PC-9 (cell line): ENCODE measurements at regions not wholly inside any gene's neighbourhood (a gene's known extent, or its start where the extent isn't known, plus 50 kb on each side); places are given as distances from the start of the nearest gene placed in this dataset.

Experiments
- BruUV-seq: library from RNA; stranded (reverse); fragments of 400-500 nt; replicated peaks from 2 replicates; lab custom pipeline; 2021; lab: Mats Ljungman, UMichigan
- CTCF ChIA-PET: fragments of 300-600 bp; sonication (Branson Sonifier 250); formaldehyde crosslinking; loops from one replicate; lab custom pipeline; 2022; ENCODE audit warnings: antibody characterized with exemption; lab: Charles Lee
- POLR2A ChIA-PET: fragments of 300-600 bp; sonication (Branson Sonifier 250); formaldehyde crosslinking; loops from one replicate; lab custom pipeline; 2022; ENCODE audit warnings: antibody characterized with exemption; ENCODE audit not compliant: unreplicated experiment; lab: Charles Lee
- DNase-seq, 2 experiments: peaks; one replicate each; pipeline versions ENCODE4 v3.0.0 to v3.0.0-alpha.2; 2015 to 2022; ENCODE audit warnings: mixed read lengths in 1 of 2
- H2AFZ ChIP-seq: fragments of 200-600 bp; sonication (generic); 2 replicates; pipeline ENCODE4 v1.8.1; 2017; ENCODE audit warnings: antibody characterized with exemption
- H3F3A ChIP-seq: fragments of 200-600 bp; sonication (generic); 2 replicates; pipeline ENCODE4 v1.8.1; 2017; ENCODE audit warnings: antibody characterized with exemption, mild to moderate bottlenecking, low read depth; ENCODE audit not compliant: insufficient read depth
- H3K27ac ChIP-seq: fragments of 200-600 bp; sonication (generic); 2 replicates; pipeline ENCODE4 v1.6.1; 2016; ENCODE audit warnings: mixed run types
- H3K27me3 ChIP-seq: fragments of 200-600 bp; sonication (generic); 2 replicates; pipeline ENCODE4 v1.6.1; 2016; ENCODE audit warnings: low read depth, mixed run types; ENCODE audit not compliant: insufficient read depth
- H3K36me3 ChIP-seq: fragments of 200-600 bp; sonication (generic); 2 replicates; pipeline ENCODE4 v1.6.1; 2016; ENCODE audit warnings: low read depth, mixed run types
- H3K4me1 ChIP-seq: fragments of 200-600 bp; sonication (generic); replicated peaks from 2 replicates; pipeline ENCODE4 v1.6.1; 2016; ENCODE audit warnings: mixed run types; ENCODE audit not compliant: insufficient read depth
- H3K4me2 ChIP-seq: fragments of 200-600 bp; sonication (generic); 2 replicates; pipeline ENCODE4 v1.6.1; 2017; ENCODE audit warnings: mixed run types
- H3K4me3 ChIP-seq: fragments of 200-600 bp; sonication (generic); 2 replicates; pipeline ENCODE4 v1.6.1; 2016; ENCODE audit warnings: mixed run types
- H3K79me2 ChIP-seq: fragments of 200-600 bp; sonication (generic); 2 replicates; pipeline ENCODE4 v1.6.1; 2017; ENCODE audit warnings: low read depth, mixed run types
- H3K9me2 ChIP-seq: fragments of 200-600 bp; sonication (generic); 2 replicates; pipeline ENCODE4 v1.8.1; 2017; ENCODE audit warnings: mild to moderate bottlenecking; ENCODE audit not compliant: insufficient read depth
- H3K9me3 ChIP-seq: fragments of 200-600 bp; sonication (generic); 2 replicates; pipeline ENCODE4 v1.8.1; 2016; ENCODE audit warnings: low read depth; ENCODE audit not compliant: insufficient read depth
- H4K20me1 ChIP-seq: fragments of 200-600 bp; sonication (generic); 2 replicates; pipeline ENCODE4 v1.8.1; 2017; ENCODE audit not compliant: insufficient read depth
- EZH2 ChIP-seq: fragments of 200-600 bp; sonication (generic); IDR thresholded peaks from 2 replicates; pipeline ENCODE4 v1.8.0; 2017; ENCODE audit warnings: antibody characterized with exemption, low read depth
- intact Hi-C: fragments of 100-400 bp; cut with micrococcal nuclease; formaldehyde crosslinking; loops from one replicate; pipeline ENCODE4 v1.10.0; 2022; ENCODE audit not compliant: unreplicated experiment
- TF ChIP-seq, protein P1 (sequence below): fragments of 200-600 bp; sonication (generic); conservative IDR thresholded peaks from 2 replicates; pipeline ENCODE4 v1.6.1; 2017; ENCODE audit warnings: mixed run types, antibody characterized with exemption, mild to moderate bottlenecking, moderate library complexity

DNA sequence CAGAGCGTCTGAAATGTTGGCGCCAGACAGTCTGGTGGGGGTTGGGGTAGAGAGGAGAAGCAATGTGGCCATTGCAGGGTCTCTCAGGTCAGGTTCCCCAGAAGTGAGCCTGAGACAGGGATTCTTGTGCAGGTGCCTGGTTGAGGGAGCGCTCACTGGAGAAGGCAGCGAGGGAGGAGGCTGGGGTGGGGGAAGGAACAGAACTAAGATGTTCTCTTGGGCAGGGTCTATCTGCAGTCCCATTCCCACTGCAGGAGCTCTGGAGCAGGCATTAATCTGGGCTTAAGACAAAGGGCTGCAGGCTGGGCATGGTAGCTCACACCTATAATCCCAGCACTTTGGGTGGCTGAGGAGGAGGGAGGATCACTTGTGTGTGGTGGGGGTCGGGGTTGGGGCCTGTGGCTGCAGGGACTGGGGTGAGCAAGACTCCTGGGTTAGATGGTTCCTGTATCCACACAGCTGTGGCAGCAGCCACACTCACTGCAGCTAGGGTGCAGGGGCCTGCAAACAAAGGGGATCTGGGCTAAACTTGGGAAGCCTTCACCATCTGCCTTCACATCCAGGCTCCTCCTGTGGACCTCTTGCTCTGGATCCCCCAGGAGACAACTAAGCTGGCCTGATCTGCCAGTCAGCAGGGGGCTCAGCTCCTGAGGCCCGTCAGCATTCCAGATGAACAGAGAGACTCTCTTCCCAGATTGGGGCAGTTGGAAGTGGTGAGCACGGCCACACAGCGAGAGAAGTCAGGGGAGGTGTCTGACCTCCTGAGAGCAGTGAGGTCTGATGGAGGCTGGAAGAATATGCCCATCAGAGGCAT, 172.5 kb downstream of the ABHD5 start:
- intact Hi-C loops: no loop called here
- no peaks in the 10 kb centered on the region for H3K36me3 ChIP-seq
- no peak overlapping the region for H2AFZ ChIP-seq
- H3F3A ChIP-seq: peaks cover 33% of the 10 kb centered on the region
- no peak overlapping the region for H3K27ac ChIP-seq
- no peaks in the 10 kb centered on the region for H3K27me3 ChIP-seq
- H3K79me2 ChIP-seq: no peaks in the 10 kb centered on the region
- H3K4me3 ChIP-seq: no peak overlapping the region
- peaks cover 40% of the 10 kb centered on the region for H3K4me1 ChIP-seq
- ChIA-PET POLR2A (no interaction called here), CTCF (no interaction called here)
- H3K9me2 ChIP-seq: no peaks in the 10 kb centered on the region
- no peak overlapping the region for H3K4me2 ChIP-seq
- no peaks in the 10 kb centered on the region for H3K9me3 ChIP-seq
- H4K20me1 ChIP-seq: no peaks in the 10 kb centered on the region
- BruUV-seq: no TSS peak
- TF ChIP-seq, protein P1, sequence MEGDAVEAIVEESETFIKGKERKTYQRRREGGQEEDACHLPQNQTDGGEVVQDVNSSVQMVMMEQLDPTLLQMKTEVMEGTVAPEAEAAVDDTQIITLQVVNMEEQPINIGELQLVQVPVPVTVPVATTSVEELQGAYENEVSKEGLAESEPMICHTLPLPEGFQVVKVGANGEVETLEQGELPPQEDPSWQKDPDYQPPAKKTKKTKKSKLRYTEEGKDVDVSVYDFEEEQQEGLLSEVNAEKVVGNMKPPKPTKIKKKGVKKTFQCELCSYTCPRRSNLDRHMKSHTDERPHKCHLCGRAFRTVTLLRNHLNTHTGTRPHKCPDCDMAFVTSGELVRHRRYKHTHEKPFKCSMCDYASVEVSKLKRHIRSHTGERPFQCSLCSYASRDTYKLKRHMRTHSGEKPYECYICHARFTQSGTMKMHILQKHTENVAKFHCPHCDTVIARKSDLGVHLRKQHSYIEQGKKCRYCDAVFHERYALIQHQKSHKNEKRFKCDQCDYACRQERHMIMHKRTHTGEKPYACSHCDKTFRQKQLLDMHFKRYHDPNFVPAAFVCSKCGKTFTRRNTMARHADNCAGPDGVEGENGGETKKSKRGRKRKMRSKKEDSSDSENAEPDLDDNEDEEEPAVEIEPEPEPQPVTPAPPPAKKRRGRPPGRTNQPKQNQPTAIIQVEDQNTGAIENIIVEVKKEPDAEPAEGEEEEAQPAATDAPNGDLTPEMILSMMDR: no peak
- no peak for TF ChIP-seq EZH2
- no peak for DNase-seq

DNA sequence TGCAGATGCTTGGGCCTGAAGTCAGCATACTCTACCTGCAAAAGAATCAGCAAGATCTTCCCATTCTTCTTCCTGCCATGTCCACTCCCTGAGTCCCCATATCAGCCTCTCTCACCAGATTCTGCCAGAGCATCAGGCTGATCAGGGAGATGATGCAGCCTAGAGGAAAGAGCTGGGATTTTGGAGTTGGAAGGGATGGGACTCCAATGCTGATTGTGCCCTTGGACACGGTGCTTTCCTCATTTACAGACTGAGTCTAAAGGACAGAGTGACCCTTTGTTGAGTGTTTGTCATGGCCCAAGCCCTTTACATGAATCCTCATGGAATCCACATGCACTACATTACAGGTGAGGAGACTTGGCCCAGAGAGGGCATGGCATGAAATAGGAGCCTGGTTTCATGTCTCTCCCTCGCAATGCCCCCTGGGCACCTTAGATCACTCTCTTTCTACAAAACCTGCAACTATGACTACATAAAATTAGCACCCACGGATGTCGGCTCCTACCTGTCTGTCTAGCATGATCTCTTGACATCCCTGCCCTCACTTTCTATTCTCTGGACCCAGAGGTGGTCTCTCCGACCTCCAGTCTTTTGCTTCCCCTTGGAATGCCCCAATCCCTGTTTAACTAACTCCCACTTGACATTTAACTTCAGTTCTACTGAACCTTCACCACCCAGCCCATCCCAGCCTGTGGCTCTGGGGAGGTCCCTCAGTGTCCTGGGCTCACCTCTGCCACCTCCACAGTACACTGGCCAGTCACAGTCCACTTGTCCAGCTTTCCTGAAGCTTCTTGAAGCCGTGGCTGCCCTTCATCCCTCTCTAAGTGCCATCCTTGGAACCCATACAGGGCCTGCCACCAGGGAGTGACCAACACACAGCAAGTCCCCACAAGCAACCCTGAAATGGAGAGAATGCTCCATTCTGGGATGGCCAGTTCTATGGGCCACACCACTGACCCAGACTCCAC, 173.5 kb downstream of the ABHD5 start:
- TF ChIP-seq EZH2: no peak
- TF ChIP-seq, protein P1: no peak
- H3K36me3 ChIP-seq: no peaks in the 10 kb centered on the region
- ChIA-PET POLR2A (no interaction called here), CTCF (interaction anchor here (1.3 kb wide), 1 partner anchor 9 kb away, joined by 3 read pairs; no protein-coding TSS in a partner anchor)
- H2AFZ ChIP-seq: no peak overlapping the region
- DNase-seq: no peak
- intact Hi-C loops: no loop called here
- no peaks in the 10 kb centered on the region for H4K20me1 ChIP-seq
- 0 out of 2 replicates have a peak, but pooled peaks cover 3% of the 10 kb centered on the region for H3K9me3 ChIP-seq
- no peaks in the 10 kb centered on the region; the same call in 1 of the 2 replicates for H3K9me2 ChIP-seq
- no peak overlapping the region for H3K4me3 ChIP-seq
- H3F3A ChIP-seq: peaks cover 37% of the 10 kb centered on the region
- BruUV-seq: no TSS peak
- no peaks in the 10 kb centered on the region for H3K27me3 ChIP-seq
- H3K4me2 ChIP-seq: no peak overlapping the region
- no peaks in the 10 kb centered on the region for H3K79me2 ChIP-seq
- H3K27ac ChIP-seq: no peak overlapping the region
- peaks cover 50% of the 10 kb centered on the region for H3K4me1 ChIP-seq

DNA sequence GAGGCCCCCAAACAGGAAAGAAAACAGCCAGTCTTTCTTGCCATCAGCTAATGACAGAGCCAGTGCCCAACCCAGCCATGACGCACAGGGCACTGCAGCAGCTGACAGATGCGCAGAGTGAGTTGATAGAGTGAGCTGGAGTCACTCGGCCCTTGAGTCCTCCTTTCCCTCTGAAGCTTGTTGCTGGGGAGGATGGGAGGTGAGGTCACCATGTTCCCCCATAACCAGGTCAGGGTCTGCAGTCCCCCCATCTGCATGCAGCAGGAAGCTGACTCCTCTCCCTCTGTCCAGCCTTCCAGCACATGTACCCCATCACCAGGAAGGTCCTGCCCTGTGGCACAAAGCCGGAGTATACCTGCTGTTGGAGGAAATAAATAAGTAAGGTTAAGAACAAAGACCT, 174.6 kb downstream of the ABHD5 start:
- Histone ChIP-seq H4K20me1 (no peaks in the 10 kb centered on the region), H3K27ac (peak overlapping the region; percentile 97), H3F3A (peaks cover 46% of the 10 kb centered on the region), H3K9me3 (0 out of 2 replicates have a peak, but pooled peaks cover 3% of the 10 kb centered on the region), H3K4me1 (peaks cover 62% of the 10 kb centered on the region), H3K4me2 (peak overlapping the region; percentile 59), H3K27me3 (no peaks in the 10 kb centered on the region), H3K4me3 (no peak overlapping the region), H3K36me3 (no peaks in the 10 kb centered on the region), H3K9me2 (no peaks in the 10 kb centered on the region; the same call in 1 of the 2 replicates), H2AFZ (no peak overlapping the region), H3K79me2 (no peaks in the 10 kb centered on the region)
- no TSS peak for BruUV-seq
- TF ChIP-seq EZH2: no peak
- TF ChIP-seq, protein P1: no peak
- POLR2A ChIA-PET: interaction anchor here (0.6 kb wide), 1 partner anchor 1265 kb away, joined by 3 read pairs; the partner anchor contains the start of gene NKTR
- DNase-seq: no peak
- CTCF ChIA-PET: interaction anchor here (0.6 to 1.3 kb wide), 2 partner anchors 10 to 11 kb away, joined by 3 read pairs; no protein-coding TSS in a partner anchor
- intact Hi-C loops: no loop called here
